ENCODE measurements at regions not wholly inside any gene's neighbourhood (a gene's known extent, or its start where the extent isn't known, plus 50 kb on each side); places are given as distances from the start of the nearest gene placed in this dataset.

- peak; percentile 48 for DNase-seq (ENCODE audit: low spot score)
These were observed 527.2 kb downstream of the FLRT2 start for GRCh38 chr14:86057018-86057667.

GRCh38 chr14:86055512-86056075 is 525.6 kb downstream of the FLRT2 start:
- peak; percentile 12 for DNase-seq (ENCODE audit: low spot score)

- DNase-seq (ENCODE audit: low spot score), result no peak
These were observed 522.9 kb downstream of the FLRT2 start for GRCh38 chr14:86052868-86053267.

- no peak for DNase-seq (ENCODE audit: low spot score)
These were observed 520.8 kb downstream of the FLRT2 start for GRCh38 chr14:86050757-86051156.

- DNase-seq (ENCODE audit: low spot score), result no peak
These were observed 520.2 kb downstream of the FLRT2 start for GRCh38 chr14:86050072-86050683.

GRCh38 chr14:86039176-86039575 is 509.2 kb downstream of the FLRT2 start:
- no peak for DNase-seq (ENCODE audit: low spot score)

- DNase-seq (ENCODE audit: low spot score), result no peak
These were observed 508.6 kb downstream of the FLRT2 start for GRCh38 chr14:86038387-86039042.

GRCh38 chr14:86035882-86036281 is 505.9 kb downstream of the FLRT2 start:
- no peak for DNase-seq (ENCODE audit: low spot score)

GRCh38 chr14:86027990-86028389 is 498.0 kb downstream of the FLRT2 start:
- DNase-seq (ENCODE audit: low spot score), result no peak

GRCh38 chr14:86027144-86027543 is 497.2 kb downstream of the FLRT2 start:
- no peak for DNase-seq (ENCODE audit: low spot score)

GRCh38 chr14:86022031-86022629 is 492.2 kb downstream of the FLRT2 start:
- no peak for DNase-seq (ENCODE audit: low spot score)

- DNase-seq (ENCODE audit: low spot score), result no peak
These were observed 490.9 kb downstream of the FLRT2 start for GRCh38 chr14:86020841-86021240.

- no peak for DNase-seq (ENCODE audit: low spot score)
These were observed 486.0 kb downstream of the FLRT2 start for GRCh38 chr14:86015941-86016340.

GRCh38 chr14:86015511-86015910 is 485.6 kb downstream of the FLRT2 start:
- DNase-seq (ENCODE audit: low spot score), result no peak

GRCh38 chr14:86013641-86014040 is 483.7 kb downstream of the FLRT2 start:
- DNase-seq (ENCODE audit: low spot score), result no peak

GRCh38 chr14:86012461-86012860 is 482.5 kb downstream of the FLRT2 start:
- no peak for DNase-seq (ENCODE audit: low spot score)

- peak; percentile 7 for DNase-seq (ENCODE audit: low spot score)
These were observed 474.1 kb downstream of the FLRT2 start for GRCh38 chr14:86003998-86004397.

GRCh38 chr14:85996551-85996950 is 466.6 kb downstream of the FLRT2 start:
- DNase-seq (ENCODE audit: low spot score), result no peak

- no peak for DNase-seq (ENCODE audit: low spot score)
These were observed 461.2 kb downstream of the FLRT2 start for GRCh38 chr14:85991156-85991555.

- no peak for DNase-seq (ENCODE audit: low spot score)
These were observed 458.0 kb downstream of the FLRT2 start for GRCh38 chr14:85987907-85988306.

- no peak for DNase-seq (ENCODE audit: low spot score)
These were observed 457.3 kb downstream of the FLRT2 start for GRCh38 chr14:85987292-85987691.

GRCh38 chr14:85978582-85979250 is 448.8 kb downstream of the FLRT2 start:
- no peak for DNase-seq (ENCODE audit: low spot score)
